ENCODE measurements at regions not wholly inside any gene's neighbourhood (a gene's known extent, or its start where the extent isn't known, plus 50 kb on each side); places are given as distances from the start of the nearest gene placed in this dataset.

GRCh38 chr7:42742318-42742717 lies 169.6 kb downstream of the C7orf25 start:
- TF ChIP-seq EP300 (IDR thresholded peaks at IDR 0.05; ENCODE audit: low read depth) (no peak), POLR2AphosphoS5 (IDR thresholded peaks at IDR 0.05) (no peak), POLR2A (IDR thresholded peaks at IDR 0.05) (no peak), CTCF (IDR thresholded peaks at IDR 0.05) (no peak)

All from transverse colon (tissue), 4 donors.